Erythroblast (primary cell): ENCODE measurements at regions not wholly inside any gene's neighbourhood (a gene's known extent, or its start where the extent isn't known, plus 50 kb on each side); places are given as distances from the start of the nearest gene placed in this dataset.

ENCODE experiments used
- GATA1 ChIP-seq: IDR thresholded peaks from 2 replicates; pipeline ENCODE4 v1.6.1; 2011; ENCODE audit warnings: low read depth, mild to moderate bottlenecking, control low read depth, low read length, moderate library complexity
- POLR2A ChIP-seq: IDR thresholded peaks from 2 replicates; pipeline ENCODE4 v1.6.1; 2011; ENCODE audit warnings: mild to moderate bottlenecking, low read length

- TF ChIP-seq POLR2A: no peak
- no peak for TF ChIP-seq GATA1
Observed at GRCh38 chr14:62420847-62421246, 624.4 kb downstream of the KCNH5 start.
